SK-N-SH (cell line): ENCODE measurements at regions not wholly inside any gene's neighbourhood (a gene's known extent, or its start where the extent isn't known, plus 50 kb on each side); places are given as distances from the start of the nearest gene placed in this dataset.
"Not testable (repeated sequence)": the region's sequence is repeated elsewhere in the genome, so short reads cannot be mapped to it uniquely, and the experiment has no call there.

Experiments
- CTCF ChIA-PET: fragments of 300-600, 350-600 bp; formaldehyde crosslinking; extraction: SDS; loops from one replicate; lab custom pipeline; 2021; lab: Yijun Ruan, JAX
- POLR2A ChIA-PET: fragments of 350-600 bp; sonication (Branson Sonifier 250); formaldehyde crosslinking; extraction: SDS; loops from one replicate; lab custom pipeline; 2020; ENCODE audit warnings: antibody characterized with exemption, inconsistent platforms; lab: Yijun Ruan, JAX
- DNase-seq: peaks from one replicate; pipeline ENCODE4 v3.0.0; 2012
- H2AFZ ChIP-seq: fragments of 200-600 bp; sonication (generic); 2 replicates; pipeline ENCODE4 v1.8.1; 2016; ENCODE audit warnings: antibody characterized with exemption, mild to moderate bottlenecking, low read depth
- H3F3A ChIP-seq: fragments of 200-600 bp; sonication (generic); replicated peaks from 2 replicates; pipeline ENCODE3; 2016; ENCODE audit warnings: antibody characterized with exemption, mild to moderate bottlenecking; ENCODE audit not compliant: insufficient read depth
- H3K27ac ChIP-seq, 2 experiments: fragments of 200-500 bp in 1 of 2; fragments of 200-600 bp in 1 of 2; sonication (Bioruptor generic) in 1 of 2; sonication (generic), shearing (Covaris generic) in 1 of 2; 2 replicates each; pipeline versions ENCODE4 v1.5.1 to v1.6.1; 2014 to 2016; ENCODE audit warnings: low read depth in 2 of 2, inconsistent platforms in 1 of 2, low read length in 1 of 2, mild to moderate bottlenecking in 1 of 2, mixed read lengths in 1 of 2
- H3K27me3 ChIP-seq: fragments of 200-600 bp; sonication (generic), shearing (Covaris generic); 2 replicates; pipeline ENCODE4 v1.6.1; 2016; ENCODE audit warnings: mixed run types; ENCODE audit not compliant: insufficient read depth
- H3K36me3 ChIP-seq, 2 experiments: fragments of 200-500 bp in 1 of 2; fragments of 200-600 bp in 1 of 2; sonication (Bioruptor generic) in 1 of 2; sonication (generic) in 1 of 2; replicated peaks in 1 of 2; 2 replicates each; pipeline versions ENCODE3 to v1.5.1; 2014 to 2016; ENCODE audit warnings: low read length in 1 of 2, mild to moderate bottlenecking in 1 of 2; ENCODE audit not compliant: insufficient read depth in 2 of 2, control insufficient read depth in 1 of 2
- H3K4me1 ChIP-seq, 2 experiments: fragments of 200-500 bp in 1 of 2; fragments of 200-600 bp in 1 of 2; sonication (Bioruptor generic) in 1 of 2; sonication (generic), shearing (Covaris generic) in 1 of 2; 2 replicates each; pipeline versions ENCODE4 v1.5.1 to v1.6.1; 2014 to 2016; ENCODE audit warnings: low read depth in 1 of 2, low read length in 1 of 2, mixed run types in 1 of 2; ENCODE audit not compliant: insufficient read depth in 2 of 2, control insufficient read depth in 1 of 2
- H3K4me2 ChIP-seq: fragments of 200-600 bp; sonication (generic), shearing (Covaris generic); 2 replicates; pipeline ENCODE4 v1.6.1; 2017; ENCODE audit warnings: mixed run types
- H3K4me3 ChIP-seq, 2 experiments: fragments of 200-500 bp in 1 of 2; fragments of 200-600 bp in 1 of 2; sonication (Bioruptor generic) in 1 of 2; sonication (generic), shearing (Covaris generic) in 1 of 2; 2 replicates each; pipeline versions ENCODE4 v1.5.1 to v1.8.1; 2014 to 2016; ENCODE audit warnings: low read depth in 2 of 2, inconsistent platforms in 1 of 2, low read length in 1 of 2, mild to moderate bottlenecking in 1 of 2, mixed read lengths in 1 of 2, moderate library complexity in 1 of 2
- H3K79me2 ChIP-seq: fragments of 200-600 bp; sonication (generic); 2 replicates; pipeline ENCODE4 v1.8.1; 2017; ENCODE audit warnings: mild to moderate bottlenecking; ENCODE audit not compliant: insufficient read depth
- H3K9ac ChIP-seq: fragments of 200-600 bp; sonication (generic); 2 replicates; pipeline ENCODE4 v1.6.1; 2017; ENCODE audit warnings: mixed run types
- H3K9me2 ChIP-seq: fragments of 200-600 bp; sonication (generic); 2 replicates; pipeline ENCODE4 v1.6.1; 2017; ENCODE audit warnings: mixed run types
- H3K9me3 ChIP-seq: fragments of 200-600 bp; sonication (generic); 2 replicates; pipeline ENCODE4 v1.6.1; 2017; ENCODE audit warnings: mixed run types, mild to moderate bottlenecking, moderate library complexity
- H4K20me1 ChIP-seq: fragments of 200-600 bp; sonication (generic); 2 replicates; pipeline ENCODE4 v1.6.1; 2017; ENCODE audit warnings: mild to moderate bottlenecking, mixed run types; ENCODE audit not compliant: insufficient read depth
- WGBS: methylation state at CpG from one replicate; pipeline ENCODE4 v1.1.6; 2017; ENCODE audit warnings: low lambda C conversion rate; 5-methylcytosine and 5-hydroxymethylcytosine counted together

- H2AFZ ChIP-seq, H3K4me1 ChIP-seq, H3F3A ChIP-seq, H3K4me2 ChIP-seq, H3K79me2 ChIP-seq, H3K9me2 ChIP-seq, H3K9me3 ChIP-seq, POLR2A ChIA-PET, DNase-seq, H3K27ac ChIP-seq, H3K36me3 ChIP-seq, CTCF ChIA-PET, H3K9ac ChIP-seq, H3K27me3 ChIP-seq, H4K20me1 ChIP-seq, H3K4me3 ChIP-seq: not testable (repeated sequence)
- WGBS: 13% methylated on average over 4 of the region's 4 CpGs
Observed at GRCh38 chr14:27760367-27760766, 1006.2 kb upstream of the FOXG1 start.

GRCh38 chr14:27799066-27800028, 967.2 kb upstream of the FOXG1 start:
- H3K79me2 ChIP-seq, CTCF ChIA-PET, H3K27ac ChIP-seq, H3K27me3 ChIP-seq, H3K4me3 ChIP-seq, POLR2A ChIA-PET, H4K20me1 ChIP-seq, H3K9me3 ChIP-seq, H3K36me3 ChIP-seq, H3K9ac ChIP-seq, H2AFZ ChIP-seq, H3F3A ChIP-seq, H3K4me1 ChIP-seq, H3K9me2 ChIP-seq, H3K4me2 ChIP-seq, DNase-seq: not testable (repeated sequence)
- WGBS: 18% methylated on average over 6 of the region's 6 CpGs

- 29% methylated on average over 4 of the region's 4 CpGs for WGBS
- POLR2A ChIA-PET: not testable (repeated sequence)
Observed at GRCh38 chr14:27817746-27818430, 948.7 kb upstream of the FOXG1 start.

GRCh38 chr14:27826149-27826548, 940.4 kb upstream of the FOXG1 start:
- POLR2A ChIA-PET, H3K4me2 ChIP-seq, H3K9me2 ChIP-seq, H3K9me3 ChIP-seq, H3K27me3 ChIP-seq, H3K27ac ChIP-seq, H3K36me3 ChIP-seq, H3K9ac ChIP-seq, CTCF ChIA-PET, H4K20me1 ChIP-seq, H2AFZ ChIP-seq, H3K79me2 ChIP-seq, H3K4me1 ChIP-seq, H3F3A ChIP-seq, DNase-seq, H3K4me3 ChIP-seq: not testable (repeated sequence)
- 19% methylated on average over 4 of the region's 4 CpGs for WGBS

More at GRCh38 chr14:27817746-27818430, 948.7 kb upstream of the FOXG1 start:
- H4K20me1 ChIP-seq, H3K36me3 ChIP-seq, H3K27me3 ChIP-seq, H3K79me2 ChIP-seq, H3K9ac ChIP-seq, H3K4me3 ChIP-seq, H3F3A ChIP-seq, H3K4me2 ChIP-seq, H3K9me3 ChIP-seq, H3K4me1 ChIP-seq, DNase-seq, H3K9me2 ChIP-seq: not testable (repeated sequence)
- H2AFZ ChIP-seq: peak overlapping the region; percentile 72
- CTCF ChIA-PET: interaction anchor here (0.7 kb wide), 1 partner anchor 11 kb away, joined by 3 read pairs; no protein-coding TSS in a partner anchor
- H3K27ac ChIP-seq: 0 out of 4 replicates have a peak overlapping the region, but pooled peaks of 1 of the 2 experiments have one; percentile 15

- CTCF ChIA-PET, H3K27ac ChIP-seq, H3K36me3 ChIP-seq, H3K79me2 ChIP-seq, H3K9me3 ChIP-seq, POLR2A ChIA-PET, H3K9me2 ChIP-seq, H2AFZ ChIP-seq, DNase-seq, H4K20me1 ChIP-seq, H3K4me2 ChIP-seq, H3K4me1 ChIP-seq, H3K4me3 ChIP-seq, H3K9ac ChIP-seq, H3K27me3 ChIP-seq, H3F3A ChIP-seq: not testable (repeated sequence)
- 19% methylated on average over 3 of the region's 3 CpGs for WGBS
Observed at GRCh38 chr14:27831978-27832377, 934.6 kb upstream of the FOXG1 start.

- H3K9me2 ChIP-seq, CTCF ChIA-PET, H2AFZ ChIP-seq, H3K79me2 ChIP-seq, H4K20me1 ChIP-seq, POLR2A ChIA-PET, H3F3A ChIP-seq, H3K36me3 ChIP-seq, H3K27ac ChIP-seq, H3K4me2 ChIP-seq, H3K4me1 ChIP-seq, H3K27me3 ChIP-seq, H3K9me3 ChIP-seq, H3K9ac ChIP-seq, H3K4me3 ChIP-seq, DNase-seq: not testable (repeated sequence)
- 11% methylated on average over 5 of the region's 5 CpGs for WGBS
Observed at GRCh38 chr14:27833001-27833400, 933.6 kb upstream of the FOXG1 start.
